ENCODE measurements at regions not wholly inside any gene's neighbourhood (a gene's known extent, or its start where the extent isn't known, plus 50 kb on each side); places are given as distances from the start of the nearest gene placed in this dataset.

GRCh38 chr12:127750076-127750840, 516.7 kb upstream of the TMEM132C start:
- TF ChIP-seq POLR2A (IDR thresholded peaks at IDR 0.05) (no peak), CTCF (IDR thresholded peaks at IDR 0.05 in 4 of 5, conservative IDR thresholded peaks at IDR 0.05 in 1 of 5) (no peak)
- DNase-seq (no peak), ATAC-seq (no peak)
- Histone ChIP-seq H3K4me3 (no peak overlapping the region), H3K27me3 (no peaks in the 10 kb centered on the region), H3K36me3 (no peaks in the 10 kb centered on the region), H3K4me1 (no peaks in the 10 kb centered on the region), H3K27ac (no peak overlapping the region), H3K9me3 (no peaks in the 10 kb centered on the region)
- intact Hi-C loops (cut with DNase I; ENCODE audit: low total_unique reads), result no loop called here
- in situ Hi-C loops (cut with MboI; ENCODE audit: low sequenced_read_pairs in 4 of 4), result no loop called here

- in situ Hi-C loops (cut with MboI; ENCODE audit: low sequenced_read_pairs in 4 of 4), result no loop called here
- intact Hi-C loops (cut with DNase I; ENCODE audit: low total_unique reads), result no loop called here
These were observed 514.2 kb upstream of the TMEM132C start for GRCh38 chr12:127752802-127753201.

GRCh38 chr12:127760357-127760756, 506.6 kb upstream of the TMEM132C start:
- in situ Hi-C loops (cut with MboI; ENCODE audit: low sequenced_read_pairs in 4 of 4) (no loop called here), intact Hi-C loops (cut with DNase I; ENCODE audit: low total_unique reads) (no loop called here)
- no peak for ATAC-seq
- no peak overlapping the region for H3K27ac ChIP-seq
- DNase-seq, result no peak
- H3K9me3 ChIP-seq, result no peaks in the 10 kb centered on the region
- H3K4me3 ChIP-seq, result no peak overlapping the region
- no peaks in the 10 kb centered on the region for H3K27me3 ChIP-seq
- TF ChIP-seq CTCF (IDR thresholded peaks at IDR 0.05 in 4 of 5, conservative IDR thresholded peaks at IDR 0.05 in 1 of 5) (no peak), POLR2A (IDR thresholded peaks at IDR 0.05) (no peak)
- H3K4me1 ChIP-seq, result no peaks in the 10 kb centered on the region
- H3K36me3 ChIP-seq, result no peaks in the 10 kb centered on the region

More at GRCh38 chr12:127752802-127753201, 514.2 kb upstream of the TMEM132C start:
- TF ChIP-seq CTCF (IDR thresholded peaks at IDR 0.05 in 4 of 5, conservative IDR thresholded peaks at IDR 0.05 in 1 of 5), result no peak
- TF ChIP-seq POLR2A (IDR thresholded peaks at IDR 0.05), result no peak
- no peaks in the 10 kb centered on the region for H3K9me3 ChIP-seq
- DNase-seq (no peak), ATAC-seq (no peak)
- H3K4me1 ChIP-seq, result no peaks in the 10 kb centered on the region
- H3K27me3 ChIP-seq, result no peaks in the 10 kb centered on the region
- no peaks in the 10 kb centered on the region for H3K36me3 ChIP-seq
- H3K4me3 ChIP-seq, result no peak overlapping the region
- H3K27ac ChIP-seq, result no peak overlapping the region

- Histone ChIP-seq H3K4me1 (no peaks in the 10 kb centered on the region), H3K27me3 (no peaks in the 10 kb centered on the region), H3K4me3 (no peak overlapping the region), H3K36me3 (no peaks in the 10 kb centered on the region), H3K27ac (no peak overlapping the region), H3K9me3 (no peaks in the 10 kb centered on the region)
- TF ChIP-seq CTCF (IDR thresholded peaks at IDR 0.05 in 4 of 5, conservative IDR thresholded peaks at IDR 0.05 in 1 of 5), result no peak
- no peak for TF ChIP-seq POLR2A (IDR thresholded peaks at IDR 0.05)
- in situ Hi-C loops (cut with MboI; ENCODE audit: low sequenced_read_pairs in 4 of 4), result no loop called here
- DNase-seq, result no peak
- no peak for ATAC-seq
- intact Hi-C loops (cut with DNase I; ENCODE audit: low total_unique reads), result no loop called here
These were observed 506.0 kb upstream of the TMEM132C start for GRCh38 chr12:127760996-127761395.

GRCh38 chr12:127761880-127762279, 505.1 kb upstream of the TMEM132C start:
- H3K27me3 ChIP-seq, result no peaks in the 10 kb centered on the region
- ATAC-seq (no peak), DNase-seq (no peak)
- in situ Hi-C loops (cut with MboI; ENCODE audit: low sequenced_read_pairs in 4 of 4) (no loop called here), intact Hi-C loops (cut with DNase I; ENCODE audit: low total_unique reads) (no loop called here)
- no peak overlapping the region for H3K4me3 ChIP-seq
- H3K36me3 ChIP-seq, result no peaks in the 10 kb centered on the region
- no peaks in the 10 kb centered on the region for H3K9me3 ChIP-seq
- TF ChIP-seq CTCF (IDR thresholded peaks at IDR 0.05 in 4 of 5, conservative IDR thresholded peaks at IDR 0.05 in 1 of 5) (no peak), POLR2A (IDR thresholded peaks at IDR 0.05) (no peak)
- no peaks in the 10 kb centered on the region for H3K4me1 ChIP-seq
- H3K27ac ChIP-seq, result no peak overlapping the region

All from gastrocnemius medialis (tissue), 4 donors.